ENCODE measurements at regions not wholly inside any gene's neighbourhood (a gene's known extent, or its start where the extent isn't known, plus 50 kb on each side); places are given as distances from the start of the nearest gene placed in this dataset.

DNA sequence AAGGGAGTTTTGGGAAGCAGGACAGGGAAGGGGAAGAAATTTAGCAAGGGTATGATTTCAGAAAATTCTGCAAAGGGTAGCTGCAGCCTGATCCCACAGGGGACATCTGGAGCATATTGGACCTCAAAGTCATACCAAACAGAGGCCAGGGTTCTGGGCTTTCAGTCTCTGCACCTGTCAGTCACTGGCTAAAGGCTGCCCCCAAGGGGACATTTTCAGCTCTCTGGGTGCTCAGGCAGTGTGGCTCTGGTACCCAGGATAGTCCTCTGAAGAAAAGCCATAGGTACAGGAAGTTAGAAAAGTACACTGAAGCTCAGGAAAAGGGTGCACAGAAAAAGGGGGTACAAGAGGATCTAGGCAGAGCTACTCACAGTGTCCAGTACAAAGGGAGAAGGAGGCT lies 149.2 kb downstream of the INSIG2 start:
- no peak for DNase-seq (ENCODE audit: low read depth)

DNA sequence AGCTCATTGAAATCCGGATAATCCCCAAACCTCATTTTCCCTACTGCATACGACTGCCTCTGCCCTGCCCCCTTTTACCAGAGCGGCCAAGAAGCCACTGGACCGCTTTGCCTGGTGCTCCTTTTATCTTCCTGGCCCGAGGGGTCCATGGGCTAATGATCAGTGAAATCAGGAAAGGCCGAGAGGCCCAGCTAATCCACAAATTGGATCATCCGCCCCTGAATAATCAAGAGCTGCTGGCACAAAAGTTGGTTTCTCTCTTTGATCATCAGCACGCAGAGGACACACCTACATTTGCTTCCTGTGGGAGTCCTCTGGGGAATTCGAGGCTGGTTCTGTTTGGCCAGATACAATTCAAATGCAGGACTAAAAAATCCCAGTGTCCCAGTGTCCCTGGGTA lies 144.5 kb downstream of the INSIG2 start:
- no peak for DNase-seq (ENCODE audit: low read depth)

DNA sequence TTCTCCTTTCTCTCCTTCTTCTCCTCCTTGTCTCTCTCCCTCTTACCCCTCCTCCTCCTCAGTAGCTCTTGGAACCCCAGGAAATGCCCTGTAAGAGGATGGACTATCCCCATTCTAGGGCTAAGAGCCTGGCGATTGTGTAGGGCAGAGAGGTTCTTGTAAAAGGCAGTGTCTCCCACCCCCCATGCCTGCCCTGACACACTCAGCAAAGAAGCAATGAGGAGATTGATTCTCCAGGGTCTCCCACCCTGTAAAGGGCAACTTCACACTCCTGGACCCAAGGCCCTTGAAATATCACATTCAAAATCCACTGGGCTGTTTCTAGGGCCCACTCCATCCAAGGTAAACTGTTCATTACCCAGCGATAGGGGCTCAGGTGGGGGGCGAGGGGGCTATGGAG lies 144.1 kb downstream of the INSIG2 start:
- DNase-seq (ENCODE audit: low read depth) = no peak

DNA sequence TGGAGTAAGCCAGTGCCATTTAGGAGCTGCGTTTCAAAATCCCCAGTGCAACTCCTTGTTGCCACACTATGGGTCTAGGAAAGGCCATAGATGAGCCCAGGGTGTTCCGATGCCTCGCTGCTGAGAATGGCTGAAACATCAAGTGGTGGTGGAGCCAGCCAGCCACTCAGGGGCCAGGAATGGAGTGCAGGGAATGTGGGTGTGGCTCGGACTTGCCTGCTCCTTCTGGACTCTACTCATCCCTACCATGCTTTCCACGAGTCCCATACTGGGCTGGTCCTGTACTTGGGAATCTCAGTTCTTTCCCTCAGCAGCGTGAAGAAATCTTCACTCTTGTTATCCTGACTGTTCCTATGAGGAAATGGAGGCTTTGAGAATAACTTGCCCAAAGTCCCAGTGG lies 143.5 kb downstream of the INSIG2 start:
- DNase-seq (ENCODE audit: low read depth) = no peak

DNA sequence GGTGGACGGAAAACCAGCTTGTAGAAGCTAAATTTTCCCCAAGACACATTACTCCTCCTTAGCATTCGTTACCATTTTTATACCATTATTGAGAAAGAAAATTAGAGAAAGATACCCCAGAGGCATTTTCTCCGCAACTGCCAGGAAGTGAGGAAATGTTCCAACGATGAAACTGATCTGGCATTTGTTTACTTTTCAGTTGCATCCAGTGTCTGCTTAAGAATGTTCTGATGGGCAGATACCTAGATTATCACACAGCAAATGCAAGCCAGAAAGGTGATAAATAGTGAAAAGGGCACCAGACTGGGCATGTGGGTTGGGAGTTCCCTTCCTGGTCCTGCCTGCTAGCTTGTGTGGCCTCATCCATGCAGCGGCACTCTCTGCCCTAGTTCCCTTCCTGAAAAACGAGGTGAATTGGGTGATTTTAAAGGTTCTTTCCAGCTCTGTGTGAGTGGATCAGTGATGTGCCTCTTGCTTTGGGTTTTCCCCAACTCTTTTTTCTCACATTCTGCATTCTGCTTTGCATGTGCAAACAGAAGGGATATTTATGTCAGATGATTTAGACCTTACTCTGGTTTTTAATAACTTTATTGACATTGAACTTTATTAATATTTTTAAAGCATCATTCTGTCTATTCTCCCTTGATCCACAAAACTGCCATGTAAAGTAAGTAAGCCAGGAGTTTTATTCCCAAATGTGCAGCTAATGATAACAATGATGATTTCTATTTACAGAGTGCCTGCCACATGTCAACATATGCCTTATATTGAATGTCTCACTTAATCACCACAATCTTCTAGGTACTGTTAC lies 139.6 kb downstream of the INSIG2 start:
- no peak for DNase-seq (ENCODE audit: low read depth)

DNA sequence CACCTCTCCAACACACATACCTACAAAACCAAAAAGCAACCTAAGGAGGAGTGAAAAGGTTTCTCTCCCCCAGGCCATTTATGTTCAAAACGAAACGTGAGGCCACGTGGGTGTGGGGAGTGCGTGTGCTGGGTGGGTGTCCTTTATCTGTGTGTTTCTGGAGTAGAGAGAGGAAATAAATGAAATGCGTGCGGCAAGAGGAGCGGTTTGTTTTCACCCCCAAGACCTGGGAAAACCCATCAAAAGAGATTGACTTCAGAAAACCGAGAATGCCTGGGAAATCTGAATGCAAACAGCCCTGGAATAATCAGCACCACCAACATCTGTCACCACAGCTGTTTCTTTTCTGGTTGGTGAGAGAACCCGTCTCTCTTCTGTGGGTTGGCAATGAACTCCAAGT lies 137.4 kb downstream of the INSIG2 start:
- no peak for DNase-seq (ENCODE audit: low read depth)

DNA sequence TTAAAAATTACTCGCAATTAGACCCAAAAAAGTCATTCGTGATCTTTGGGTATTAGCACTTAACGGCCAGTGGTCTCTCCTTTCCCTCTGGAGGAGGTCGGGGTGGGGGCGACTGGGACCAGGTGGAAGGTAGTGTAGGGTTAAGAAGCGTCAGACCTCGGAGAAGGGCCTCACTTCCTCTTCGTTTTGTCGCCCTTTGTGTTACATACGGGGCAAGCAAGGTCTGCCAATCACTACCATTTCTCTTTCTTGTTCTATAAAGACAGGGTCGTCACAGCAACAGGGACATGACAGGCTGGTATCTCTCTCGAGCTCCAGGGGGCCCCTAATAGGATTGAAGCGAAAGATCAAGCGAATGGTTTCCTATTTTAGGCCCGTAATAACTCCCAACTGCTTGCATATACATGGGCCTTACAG lies 136.6 kb downstream of the INSIG2 start:
- no peak for DNase-seq (ENCODE audit: low read depth)

DNA sequence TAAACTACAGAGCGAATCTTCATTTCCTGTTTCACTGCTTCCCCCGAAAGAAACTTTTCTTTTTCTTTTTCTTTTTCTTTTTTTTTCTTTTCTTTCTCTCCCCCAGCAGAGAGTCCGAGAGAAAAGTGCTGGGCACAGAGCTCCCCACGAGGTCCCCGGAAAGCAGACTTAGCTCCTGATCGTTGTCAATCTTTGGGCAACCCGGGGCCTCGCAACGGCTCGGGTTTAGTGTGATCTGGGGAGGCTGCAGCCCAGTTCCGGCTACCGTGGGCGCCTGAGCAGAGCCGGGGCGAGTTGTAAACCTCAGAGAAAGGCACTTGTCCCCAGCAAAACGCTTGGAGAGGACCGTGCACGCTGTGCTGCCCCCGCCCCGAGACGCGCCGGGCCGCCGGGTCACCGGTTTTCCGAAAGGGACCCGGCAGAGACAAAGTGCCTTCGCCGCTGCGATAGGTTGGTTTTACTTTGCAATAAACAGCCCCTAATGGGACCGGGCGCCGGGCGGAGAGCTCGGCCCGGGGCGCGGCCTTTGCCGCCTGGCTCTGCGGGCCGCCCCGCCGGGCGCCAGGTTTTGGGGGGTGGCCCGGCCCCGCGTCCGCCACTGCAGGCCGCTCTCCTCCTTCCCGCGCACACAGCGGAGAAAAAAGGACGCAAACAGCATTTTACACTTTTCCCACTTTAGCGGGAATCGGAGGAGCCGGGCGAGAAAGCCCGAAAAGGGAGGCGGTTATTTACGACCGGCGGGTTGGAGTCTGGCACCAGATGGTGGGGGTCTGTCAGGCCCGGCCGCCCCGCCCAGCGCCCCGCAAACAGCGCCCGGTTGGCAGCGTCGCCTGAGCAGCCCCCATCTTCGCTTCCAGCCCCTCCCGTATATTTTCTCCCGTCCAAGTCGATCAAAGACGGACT lies 136.0 kb downstream of the INSIG2 start:
- DNase-seq (ENCODE audit: low read depth) = no peak

DNA sequence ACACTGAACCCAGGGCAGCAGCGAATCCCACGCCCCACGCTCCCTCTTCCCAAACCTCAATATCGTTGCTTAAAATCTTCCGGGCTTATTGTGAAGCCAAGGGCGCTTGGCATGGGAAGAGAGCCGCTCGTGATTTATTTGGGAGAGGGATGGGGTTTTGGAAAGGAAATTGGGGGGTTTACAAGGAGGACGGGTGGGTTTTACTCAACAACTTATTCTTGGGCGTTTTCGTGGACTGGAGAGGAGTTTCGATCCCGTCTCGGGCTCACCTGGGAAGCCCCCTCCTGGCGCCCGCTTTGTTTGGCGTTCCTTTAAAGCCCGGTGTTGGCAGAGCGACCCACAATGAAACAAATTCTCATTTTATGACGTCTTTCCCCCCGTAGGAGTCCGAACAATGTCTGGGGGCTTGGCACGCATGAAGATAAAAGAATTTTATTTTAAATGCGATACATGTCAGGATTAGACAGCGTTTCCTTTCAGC lies 135.3 kb downstream of the INSIG2 start:
- DNase-seq (ENCODE audit: low read depth) = no peak

DNA sequence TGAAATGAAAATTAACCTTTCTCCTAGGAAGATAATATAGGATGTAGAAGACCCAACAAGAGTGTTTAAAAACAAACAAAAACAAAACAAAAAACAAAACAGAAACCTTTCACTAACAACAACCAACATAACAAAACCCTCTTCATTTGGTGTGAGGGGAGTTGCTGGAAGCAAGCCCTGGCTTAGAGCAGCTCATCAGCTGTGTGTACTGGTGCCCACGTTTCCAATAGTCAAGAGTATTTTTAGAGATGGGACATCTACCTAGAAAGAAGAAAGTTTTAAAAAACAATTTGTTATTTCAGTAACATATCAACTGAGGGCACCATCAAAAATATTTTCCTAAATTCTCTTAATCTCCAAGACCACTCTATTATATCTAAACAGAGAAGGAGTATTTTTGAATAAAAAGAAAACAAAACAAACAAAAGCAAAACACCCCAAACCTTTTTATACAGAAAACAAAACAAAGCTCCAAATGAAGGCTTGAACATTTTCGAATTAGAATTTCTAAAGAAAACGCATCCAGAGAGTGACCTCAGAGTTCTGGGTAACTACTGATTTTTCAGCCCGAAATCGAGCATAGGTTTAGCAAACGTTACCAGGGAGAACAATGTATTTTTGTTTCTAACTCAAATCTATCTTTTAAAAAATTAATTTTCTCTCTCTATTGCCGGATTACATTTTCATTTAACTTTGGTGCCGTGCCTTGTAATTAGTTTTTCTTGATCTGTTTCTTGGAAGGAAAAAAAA lies 134.6 kb downstream of the INSIG2 start:
- no peak for DNase-seq (ENCODE audit: low read depth)

DNA sequence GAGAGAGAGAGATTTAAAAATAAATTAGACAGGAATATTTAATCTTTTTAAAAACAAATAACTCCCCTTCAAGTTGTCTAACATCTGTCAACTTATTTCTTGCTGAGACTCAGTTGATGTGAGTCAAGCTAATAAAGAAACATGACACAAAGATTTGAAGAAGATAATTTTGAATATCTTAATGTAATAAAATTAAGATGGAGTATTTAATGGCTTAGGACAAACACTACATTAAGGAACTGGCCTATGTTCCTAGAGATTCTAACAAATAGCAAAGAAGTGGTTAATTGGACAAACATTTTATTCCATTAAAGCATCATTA lies 134.0 kb downstream of the INSIG2 start:
- no peak for DNase-seq (ENCODE audit: low read depth)

DNA sequence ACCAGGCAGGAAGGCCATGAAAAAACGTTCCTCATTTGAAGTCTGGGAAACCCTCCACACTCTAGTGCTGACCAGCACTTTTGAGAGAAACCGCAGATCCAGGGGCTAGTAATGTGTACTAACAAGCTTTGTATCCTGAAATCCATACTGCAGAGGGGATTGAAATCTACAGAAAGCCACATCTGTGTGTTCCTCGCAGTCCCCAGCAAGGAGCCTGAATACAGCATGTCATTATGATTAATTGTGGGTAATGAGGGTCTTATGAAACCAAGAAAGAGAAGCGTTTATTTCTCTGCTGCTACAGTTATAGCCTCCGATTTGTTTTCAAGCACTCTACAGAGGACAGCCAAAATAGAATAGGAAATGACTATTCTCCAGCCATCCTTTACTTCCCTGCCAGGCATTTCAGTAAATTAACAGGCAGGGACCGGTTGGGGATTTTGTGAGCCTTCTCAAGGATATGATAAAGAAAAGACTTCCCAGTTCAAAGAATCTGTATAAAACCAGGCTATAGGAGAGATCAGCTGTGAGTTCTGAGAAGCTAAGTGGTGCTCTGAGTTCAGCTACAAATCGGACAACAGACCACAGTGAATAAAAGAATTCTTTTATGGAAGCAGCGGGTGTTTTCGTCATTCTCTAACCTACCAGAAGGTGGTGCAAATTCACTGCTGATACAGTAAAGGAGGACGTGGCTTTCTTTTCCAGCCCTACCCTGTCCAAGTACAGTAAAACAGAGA lies 133.4 kb downstream of the INSIG2 start:
- DNase-seq (ENCODE audit: low read depth) = peak; percentile 68

DNA sequence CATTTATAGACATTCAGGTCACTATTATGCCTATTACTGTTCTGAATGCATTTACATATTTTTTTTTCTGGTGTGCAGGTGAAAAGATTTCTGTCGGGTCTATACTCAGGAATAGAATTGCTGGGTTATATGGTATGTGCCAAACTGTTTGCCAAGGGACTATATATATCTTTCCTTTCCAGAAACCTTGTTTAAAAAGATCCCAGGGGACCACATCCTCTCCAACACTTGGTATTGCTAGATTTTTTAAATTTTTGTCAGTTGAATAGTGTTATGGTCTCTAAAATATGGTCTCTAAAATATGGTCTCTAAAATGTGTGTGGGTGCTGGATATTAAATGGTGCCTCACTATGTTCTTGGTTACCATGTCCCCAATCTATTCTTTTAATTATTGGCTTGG lies 131.3 kb downstream of the INSIG2 start:
- no peak for DNase-seq (ENCODE audit: low read depth)

DNA sequence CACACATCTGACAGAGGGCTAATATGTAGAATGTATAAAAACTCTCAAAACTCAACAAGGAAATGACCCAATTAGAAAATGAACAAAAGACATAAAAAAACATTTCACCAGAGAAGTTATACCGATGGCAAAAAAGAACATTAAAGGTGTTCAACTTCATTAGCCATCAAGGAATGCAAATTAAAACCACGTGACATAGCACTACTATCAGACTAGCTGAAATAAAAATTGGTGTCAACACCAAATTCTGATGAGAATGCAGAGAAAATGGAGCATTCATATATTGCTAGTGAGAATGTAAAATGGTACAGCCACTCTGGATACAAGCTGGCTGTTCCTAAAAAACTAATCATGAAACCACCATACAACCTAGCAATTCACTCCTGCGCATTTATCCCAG lies 128.0 kb downstream of the INSIG2 start:
- DNase-seq (ENCODE audit: low read depth) = no peak

DNA sequence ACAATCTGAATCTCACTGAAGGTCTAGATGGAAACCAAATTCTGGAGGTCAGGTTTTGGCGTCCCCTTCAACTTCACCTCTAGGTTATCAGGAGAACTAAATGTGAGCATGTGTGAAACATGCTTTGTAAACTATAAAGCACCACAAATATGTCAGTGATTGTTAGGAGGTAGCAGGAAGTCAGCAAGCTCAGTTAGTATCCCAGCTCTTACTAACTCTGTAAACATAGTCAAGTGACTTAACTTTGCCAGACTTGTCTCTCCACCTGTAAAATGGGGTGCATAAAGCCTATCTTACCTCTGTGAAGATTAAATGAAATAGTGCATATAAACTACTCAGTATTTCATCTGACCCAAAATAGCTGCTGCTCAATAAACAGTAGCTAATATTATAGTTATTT lies 121.5 kb downstream of the INSIG2 start:
- no peak for DNase-seq (ENCODE audit: low read depth)

DNA sequence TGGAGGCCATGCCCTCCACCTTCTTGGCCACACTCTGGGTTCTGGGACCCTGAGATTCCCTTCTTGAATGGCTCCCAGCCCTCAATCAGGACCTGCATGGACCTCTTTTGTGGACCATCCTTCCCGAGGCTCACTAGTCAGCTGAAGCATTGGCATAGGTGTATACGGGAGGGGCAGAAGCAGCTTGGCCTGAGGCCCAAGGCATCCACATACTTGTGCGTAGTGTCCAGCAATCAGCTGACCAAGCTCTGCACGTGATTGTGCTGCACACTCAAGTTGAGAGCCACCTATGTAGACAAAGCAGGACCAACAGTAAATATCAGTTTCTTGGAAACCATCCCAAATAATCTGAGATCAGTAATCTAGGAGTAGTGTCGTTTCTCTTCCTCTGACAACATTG lies 119.6 kb downstream of the INSIG2 start:
- DNase-seq (ENCODE audit: low read depth) = no peak

DNA sequence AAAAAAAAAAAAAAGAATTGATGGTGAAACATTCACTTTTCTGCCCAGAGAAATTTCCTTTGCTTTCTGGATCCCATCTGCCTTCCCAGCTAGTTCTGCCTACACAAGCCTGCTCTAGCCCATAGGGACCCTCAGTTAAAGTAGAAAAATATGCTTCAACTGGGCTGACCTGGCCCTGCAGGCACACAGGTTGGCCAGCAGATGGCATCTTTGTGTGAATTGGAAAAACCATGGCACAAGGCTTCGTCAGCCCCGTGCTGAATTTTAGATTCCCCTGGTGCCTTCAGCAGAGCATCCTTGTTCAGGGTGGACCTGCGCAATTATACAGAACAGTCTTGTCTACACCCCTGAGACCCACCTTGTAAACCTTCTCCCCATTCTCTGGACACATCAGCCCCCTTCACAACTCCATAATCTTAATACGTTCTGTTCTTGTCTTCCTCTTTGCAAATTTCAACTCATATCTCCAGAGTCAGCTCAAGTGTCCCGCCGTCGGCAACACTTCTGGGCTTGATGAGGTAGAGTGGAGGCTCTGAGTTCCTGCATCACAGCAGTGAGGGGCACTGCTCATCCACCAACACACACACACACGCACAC lies 114.5 kb downstream of the INSIG2 start:
- DNase-seq (ENCODE audit: low read depth) = peak; percentile 29

DNA sequence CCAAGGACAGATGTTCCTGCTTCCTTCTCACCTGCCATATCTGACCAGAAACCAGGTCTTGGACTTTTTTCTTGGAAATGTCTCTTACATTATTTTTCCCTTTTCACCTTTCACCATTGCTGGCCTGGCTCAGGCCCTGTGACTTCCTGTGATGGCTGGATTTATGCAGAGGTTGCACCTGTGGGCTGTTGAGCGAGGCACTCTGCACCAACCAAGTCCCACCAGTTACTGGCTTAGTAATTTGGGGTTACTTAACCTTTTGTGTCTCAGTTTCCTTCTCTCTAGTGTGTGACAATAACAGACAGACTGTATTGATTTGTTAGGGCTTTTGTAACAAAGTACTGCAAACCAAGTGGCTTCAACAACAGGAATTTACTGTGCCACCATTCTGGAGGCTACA lies 110.0 kb downstream of the INSIG2 start:
- no peak for DNase-seq (ENCODE audit: low read depth)

DNA sequence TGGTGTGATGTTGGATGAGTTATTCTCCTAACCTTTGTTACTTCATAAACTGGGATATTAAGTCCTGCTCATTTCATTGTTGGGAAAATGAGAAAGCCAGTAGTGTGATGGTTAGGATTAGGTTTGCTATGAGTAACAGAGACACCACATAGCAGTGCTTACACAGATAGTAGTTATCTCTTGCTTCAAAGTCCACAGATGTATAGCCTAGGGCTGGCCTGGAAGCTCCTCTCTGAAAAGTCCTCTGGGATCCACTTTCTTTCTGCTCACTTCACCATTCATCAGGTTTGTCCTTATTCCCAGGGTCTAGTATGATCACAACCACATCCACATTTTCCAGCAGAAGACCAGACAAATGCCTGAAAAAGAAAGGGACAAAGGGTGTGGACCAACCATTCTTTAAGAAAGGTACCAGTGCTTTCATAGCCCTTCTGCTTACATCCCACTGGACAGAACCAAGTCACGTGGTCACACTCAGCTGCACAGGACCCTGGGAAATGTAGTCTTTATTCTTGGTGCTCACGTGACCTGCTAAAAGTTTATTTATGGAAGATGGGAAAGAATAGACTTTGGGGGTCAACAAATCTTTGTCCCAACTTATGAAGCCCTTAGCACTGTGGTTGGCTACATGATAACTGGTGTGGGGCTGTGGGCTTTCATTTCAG lies 108.9 kb downstream of the INSIG2 start:
- DNase-seq (ENCODE audit: low read depth) = no peak

DNA sequence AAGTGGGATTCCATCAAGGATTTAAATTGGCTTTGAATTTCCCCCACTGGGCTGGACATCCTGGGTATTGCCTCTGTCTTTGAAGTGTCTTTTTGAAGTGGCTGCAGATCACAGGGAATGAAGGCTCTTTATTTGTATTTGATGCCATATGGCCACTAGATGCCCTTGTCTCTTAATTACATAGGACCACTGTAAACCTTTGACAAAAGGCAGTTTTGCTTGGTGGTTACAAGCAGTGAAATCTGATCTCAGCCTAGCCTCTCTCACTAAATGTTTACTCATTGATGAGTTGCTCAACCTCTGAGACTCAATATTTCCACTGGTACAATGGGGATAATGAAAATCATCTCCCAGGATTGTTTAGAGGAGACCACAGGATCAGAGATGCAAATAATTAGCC lies 102.2 kb downstream of the INSIG2 start:
- DNase-seq (ENCODE audit: low read depth) = no peak

DNA sequence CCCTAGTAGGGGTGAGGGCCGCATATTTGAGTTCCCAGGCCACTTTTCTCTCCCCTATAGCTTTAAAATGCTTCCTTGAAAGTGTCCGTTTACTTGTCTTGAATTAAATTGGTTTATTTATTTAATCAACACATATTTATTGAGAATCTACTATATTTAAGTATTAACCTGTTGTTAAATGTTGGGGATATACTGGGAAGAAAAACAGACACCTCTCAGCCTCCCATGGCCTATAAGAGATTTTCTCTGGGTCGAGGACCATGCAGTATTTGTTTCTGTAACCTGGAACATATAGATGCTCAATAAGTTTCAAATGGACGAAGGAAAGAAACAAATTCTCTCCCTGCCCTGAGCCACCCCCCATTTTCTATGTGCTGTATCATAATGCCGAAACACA lies 98.6 kb downstream of the INSIG2 start:
- DNase-seq (ENCODE audit: low read depth) = no peak

All from fibroblast of the conjunctiva (primary cell).